NCI-H526 treated with DMSO at 0.1 percent for 48 hours (cell line): ENCODE measurements at regions not wholly inside any gene's neighbourhood (a gene's known extent, or its start where the extent isn't known, plus 50 kb on each side); places are given as distances from the start of the nearest gene placed in this dataset.
"Not testable (repeated sequence)": the region's sequence is repeated elsewhere in the genome, so short reads cannot be mapped to it uniquely, and the experiment has no call there.

ENCODE experiments used
- DNase-seq: peaks from one replicate; lab custom pipeline; 2025; lab: John Stamatoyannopoulos, UW

GRCh38 chr5:8561854-8562253 lies 692.9 kb downstream of the MTRR start:
- DNase-seq, result no peak

- not testable (repeated sequence) for DNase-seq
Observed at GRCh38 chr5:8563540-8563939, 694.6 kb downstream of the MTRR start.

DNA sequence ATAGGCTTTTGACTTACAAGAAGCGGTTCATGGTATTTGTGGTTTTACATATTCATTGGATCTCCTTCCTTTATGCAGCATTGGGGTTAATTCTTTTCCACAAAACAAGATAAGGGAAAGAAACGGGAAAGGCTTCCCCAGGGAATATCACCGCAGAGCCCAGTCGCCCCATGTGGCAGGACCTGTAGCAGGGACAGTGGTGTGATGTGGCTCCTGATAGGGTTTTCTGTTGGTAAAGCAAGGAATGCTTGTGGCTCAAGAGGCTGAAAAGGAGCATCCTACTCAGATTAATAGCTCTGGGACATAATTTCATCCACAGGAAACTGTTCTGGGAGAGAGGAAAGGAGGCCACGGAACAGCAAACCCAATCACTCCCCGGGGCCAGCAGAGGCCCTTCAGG lies 699.9 kb downstream of the MTRR start:
- no peak for DNase-seq

DNA sequence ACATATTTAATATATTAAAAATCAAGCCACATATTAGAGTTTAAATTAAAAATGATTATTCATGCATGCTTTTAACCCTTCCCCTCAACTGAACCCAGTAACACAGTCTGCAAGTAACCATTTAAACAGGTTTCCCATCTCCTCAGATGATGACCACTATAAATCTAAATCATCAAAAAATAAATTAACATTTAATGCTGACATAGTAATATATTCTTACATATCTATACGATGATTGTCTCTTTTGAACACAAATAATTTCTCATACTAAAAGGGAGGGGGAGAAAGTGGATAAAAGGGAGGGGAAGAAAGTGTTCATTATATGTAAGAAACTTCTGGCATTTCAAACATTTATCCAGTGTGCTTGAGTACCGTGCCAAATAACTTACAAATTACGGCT lies 701.6 kb downstream of the MTRR start:
- DNase-seq, result no peak

- no peak for DNase-seq
Observed at GRCh38 chr5:8576178-8576577, 707.2 kb downstream of the MTRR start.

DNA sequence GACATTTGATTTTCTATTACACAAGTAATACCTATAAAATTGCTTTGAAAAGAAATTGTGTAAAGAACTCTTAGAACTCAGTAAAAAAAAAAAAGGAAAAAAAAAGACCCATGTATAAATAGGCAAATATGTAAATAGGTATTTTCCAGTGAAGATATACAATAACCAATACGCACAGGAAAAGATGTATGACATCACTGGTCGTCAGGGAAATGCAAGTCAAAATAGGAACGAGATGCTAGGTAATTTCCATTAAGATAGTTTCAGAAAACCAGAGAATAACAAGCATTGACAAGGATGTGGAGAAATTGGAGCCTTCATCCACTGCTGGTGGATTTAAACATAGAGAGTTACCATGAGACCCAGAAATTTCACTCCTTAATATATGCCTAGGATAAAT lies 708.8 kb downstream of the MTRR start:
- peak; percentile 24 for DNase-seq

DNA sequence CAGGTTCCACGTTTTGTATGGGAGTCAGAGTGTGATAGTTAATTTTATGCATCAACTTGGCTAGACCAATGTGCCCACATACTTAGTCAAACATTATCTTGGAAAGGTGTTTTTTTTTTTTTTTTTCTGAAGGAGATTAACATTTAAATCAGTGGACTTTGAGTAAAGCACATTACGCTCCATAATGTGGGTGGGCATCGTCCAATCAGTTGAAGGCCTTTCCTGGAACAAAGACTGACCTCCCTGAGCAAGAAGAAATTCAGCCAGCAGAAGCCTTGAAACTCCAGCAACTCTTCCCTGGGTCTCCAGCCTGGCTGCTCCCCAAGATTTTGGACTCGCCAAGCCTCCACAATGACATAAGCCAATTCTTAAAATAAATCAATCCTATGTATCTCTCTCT lies 711.4 kb downstream of the MTRR start:
- no peak for DNase-seq

- DNase-seq, result no peak
Observed at GRCh38 chr5:8581047-8581446, 712.1 kb downstream of the MTRR start.

GRCh38 chr5:8585230-8586018 lies 716.5 kb downstream of the MTRR start:
- DNase-seq, result no peak

DNA sequence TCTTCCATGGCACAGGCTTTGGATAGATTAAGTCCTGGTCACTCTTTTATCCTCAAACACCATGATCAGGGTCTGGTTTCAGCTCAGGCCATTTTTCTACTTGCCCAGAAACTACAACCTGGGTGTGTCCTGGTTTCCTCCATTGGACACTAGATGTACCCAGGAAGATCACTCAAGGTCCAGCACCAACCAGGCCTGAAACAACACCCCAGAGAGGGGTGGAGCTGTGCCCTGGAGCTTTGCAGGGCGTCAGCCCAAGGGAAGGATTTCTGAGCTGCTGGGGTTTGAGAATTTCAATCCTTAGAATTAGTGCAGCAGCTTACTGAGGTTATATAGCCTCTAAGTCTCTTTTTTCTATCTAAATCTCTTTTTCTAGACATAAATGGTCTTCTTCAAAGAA lies 722.0 kb downstream of the MTRR start:
- no peak for DNase-seq

DNA sequence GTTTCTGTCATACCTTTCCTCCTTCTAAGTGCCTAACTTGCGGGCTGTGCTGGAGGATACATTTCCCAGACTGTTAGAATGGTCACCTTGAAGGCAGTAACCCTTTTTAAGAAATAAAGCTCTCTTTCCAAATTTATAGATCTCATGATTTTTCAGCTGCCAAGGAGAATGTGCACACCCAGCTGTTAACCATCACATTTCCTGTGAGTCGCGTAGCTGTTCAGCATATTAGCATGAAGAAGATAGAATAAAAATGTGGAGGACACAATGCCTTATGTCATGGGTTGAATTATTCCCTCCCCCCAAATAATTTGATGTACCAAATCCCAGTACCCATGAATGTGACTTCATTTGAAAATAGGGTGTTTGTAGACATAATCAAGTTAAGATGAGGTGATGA lies 729.4 kb downstream of the MTRR start:
- DNase-seq, result no peak

DNA sequence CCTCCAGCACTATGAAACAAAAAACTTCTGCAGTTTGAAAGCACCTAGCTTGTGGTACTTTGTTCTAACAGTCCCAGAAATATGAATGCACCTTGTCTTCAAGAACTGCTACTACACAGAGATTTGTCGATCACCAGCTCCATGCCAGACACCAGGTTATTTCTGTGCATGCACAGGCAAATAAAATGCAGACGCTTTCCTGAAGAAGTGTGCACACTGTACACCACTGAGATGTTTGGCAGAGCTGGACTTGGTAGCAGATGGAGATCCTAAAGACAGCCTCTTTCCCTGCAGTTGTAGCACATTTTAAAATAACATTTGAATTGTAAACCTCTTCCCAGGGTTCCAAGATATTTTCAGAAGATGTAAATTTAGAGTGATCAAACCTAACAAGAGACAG lies 730.0 kb downstream of the MTRR start:
- no peak for DNase-seq

DNA sequence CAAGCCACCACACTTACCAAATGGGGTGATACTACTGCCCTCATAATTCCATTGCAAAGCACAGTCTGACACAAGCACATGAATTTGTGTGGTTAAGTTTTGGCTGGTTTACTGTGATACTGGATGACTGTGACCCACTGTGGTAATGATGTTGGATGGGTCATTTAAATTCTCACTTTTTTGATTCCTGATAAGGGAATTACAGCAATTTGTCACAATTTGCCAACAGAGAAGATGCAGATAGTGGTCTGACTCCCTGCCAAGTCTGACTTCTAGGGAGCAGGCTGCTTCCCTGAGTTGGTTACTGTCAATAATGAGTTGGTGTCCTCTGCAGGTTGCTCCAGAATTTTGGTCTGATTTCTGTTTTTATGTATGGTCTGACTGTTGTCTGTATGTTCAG lies 731.9 kb downstream of the MTRR start:
- DNase-seq, result no peak

- no peak for DNase-seq
Observed at GRCh38 chr5:8601831-8602354, 732.9 kb downstream of the MTRR start.

- no peak for DNase-seq
Observed at GRCh38 chr5:8606231-8606630, 737.3 kb downstream of the MTRR start.

GRCh38 chr5:8611067-8611466 lies 742.1 kb downstream of the MTRR start:
- DNase-seq, result no peak

DNA sequence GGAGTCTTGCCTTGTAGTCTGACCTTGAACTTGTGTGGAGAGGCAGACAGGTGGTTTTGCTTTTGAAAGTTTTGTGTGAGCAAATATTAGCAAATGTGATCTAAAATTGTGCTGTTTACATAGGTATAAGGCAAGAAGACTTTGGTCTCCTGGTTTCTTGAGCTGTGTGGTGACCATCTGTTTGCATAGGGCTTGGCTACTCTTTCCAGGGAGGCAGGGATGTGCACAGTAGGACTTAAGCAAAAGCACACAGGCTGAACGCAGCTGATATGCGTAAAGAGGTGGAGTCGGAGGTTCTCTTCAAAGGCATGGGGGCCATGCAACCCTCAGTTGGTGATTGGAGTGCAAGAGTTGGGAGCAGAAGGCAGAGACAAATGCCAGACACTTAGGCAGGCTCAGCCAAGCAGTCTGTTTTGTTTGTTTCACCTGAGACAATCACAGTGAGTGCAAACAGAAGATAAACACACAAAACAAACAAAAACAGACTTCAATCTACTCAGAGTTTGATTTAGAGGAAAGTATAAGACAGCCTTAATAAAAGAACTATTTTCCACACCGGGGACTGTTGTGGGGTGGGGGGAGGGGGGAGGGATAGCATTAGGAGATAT lies 744.2 kb downstream of the MTRR start:
- DNase-seq, result no peak

- no peak for DNase-seq
Observed at GRCh38 chr5:8615142-8615858, 746.4 kb downstream of the MTRR start.

GRCh38 chr5:8628521-8628920 lies 759.6 kb downstream of the MTRR start:
- no peak for DNase-seq

DNA sequence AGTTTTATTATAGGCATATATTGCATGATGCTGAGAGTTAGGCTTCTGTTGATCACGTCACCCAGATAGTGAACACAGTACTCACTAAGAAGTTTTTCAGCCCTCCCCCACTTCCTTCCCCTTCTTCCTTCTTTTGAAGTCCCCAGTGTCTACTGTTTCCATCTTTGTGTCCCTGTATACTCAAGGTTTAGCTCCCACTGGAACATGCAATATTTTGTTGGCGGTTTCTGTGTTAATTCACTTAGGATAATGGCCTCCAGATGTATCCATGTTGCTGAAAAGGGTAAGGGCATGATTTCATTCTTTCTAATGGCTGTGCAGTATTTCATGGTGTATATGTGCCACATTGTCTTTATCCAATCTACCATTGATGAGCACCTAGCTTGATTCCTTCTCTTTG lies 764.3 kb downstream of the MTRR start:
- DNase-seq, result no peak

GRCh38 chr5:8633696-8634095 lies 764.7 kb downstream of the MTRR start:
- DNase-seq, result peak; percentile 40

DNA sequence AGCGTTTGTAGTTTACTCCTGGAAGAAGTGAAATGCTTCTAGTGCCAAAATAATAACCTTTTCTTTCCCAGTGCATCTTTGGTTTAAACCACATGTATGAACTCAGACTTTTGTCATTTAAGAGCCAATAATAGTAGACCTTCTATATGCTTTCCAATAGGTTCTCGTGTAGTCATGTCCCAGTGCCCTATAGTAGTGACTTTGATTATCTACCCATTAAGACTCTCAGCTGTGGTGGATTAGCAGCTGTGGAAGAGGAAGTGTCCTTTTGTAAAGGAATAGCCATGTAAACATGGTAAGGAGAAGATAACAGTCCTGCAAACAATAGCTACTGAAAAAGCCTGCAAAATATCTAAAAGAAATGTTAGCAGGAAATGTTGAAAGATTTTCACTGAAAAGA lies 765.3 kb downstream of the MTRR start:
- no peak for DNase-seq
